Endothelial cell of umbilical vein (primary cell): ENCODE measurements at regions not wholly inside any gene's neighbourhood (a gene's known extent, or its start where the extent isn't known, plus 50 kb on each side); places are given as distances from the start of the nearest gene placed in this dataset.
"Not testable (repeated sequence)": the region's sequence is repeated elsewhere in the genome, so short reads cannot be mapped to it uniquely, and the experiment has no call there.

Source experiments
- BruUV-seq: library from RNA; stranded (reverse); fragments of 400-500 nt; replicated peaks from 2 replicates; lab custom pipeline; 2021; lab: Mats Ljungman, UMichigan
- CTCF ChIA-PET: fragments of 300-600, 350-600 bp; sonication (Branson Sonifier 250); formaldehyde crosslinking; loops from one replicate; lab custom pipeline; 2021; ENCODE audit warnings: antibody characterized with exemption, inconsistent platforms; lab: Charles Lee
- POLR2A ChIA-PET: fragments of 300-600, 350-600 bp; sonication (Branson Sonifier 250); formaldehyde crosslinking; loops from one replicate; lab custom pipeline; 2021; ENCODE audit warnings: antibody characterized with exemption, inconsistent platforms; lab: Charles Lee
- DNase-seq: peaks from one replicate; pipeline ENCODE4 v3.0.0-alpha.2; 2011; ENCODE audit warnings: low read depth, low spot score
- FAIRE-seq: peaks from 2 replicates; lab custom pipeline; 2011; peaks lifted over from hg19 to GRCh38; lab: Jason Lieb, UNC
- H2AFZ ChIP-seq: 2 replicates; pipeline ENCODE4 v1.6.0; 2012; ENCODE audit warnings: low read depth, low read length, control low read depth, inconsistent platforms
- H3K27ac ChIP-seq: 2 replicates; pipeline ENCODE4 v1.5.1; 2011; ENCODE audit warnings: low read depth, mild to moderate bottlenecking, control low read depth, low read length, moderate library complexity; ENCODE audit not compliant: insufficient read depth
- H3K27me3 ChIP-seq, 2 experiments: 2 replicates each; pipeline versions ENCODE4 v1.6.0 to v1.6.1; 2011; ENCODE audit warnings: low read length in 2 of 2, mixed read lengths in 1 of 2; ENCODE audit not compliant: control insufficient read depth in 2 of 2, insufficient read depth in 2 of 2
- H3K36me3 ChIP-seq, 2 experiments: 2 replicates in 1 of 2; 3 replicates in 1 of 2; pipeline ENCODE4 v1.5.1; 2011; ENCODE audit warnings: low read length in 2 of 2, mild to moderate bottlenecking in 1 of 2, moderate library complexity in 1 of 2; ENCODE audit not compliant: control insufficient read depth in 2 of 2, insufficient read depth in 2 of 2; ENCODE audit errors: extremely low read depth in 1 of 2
- H3K4me1 ChIP-seq: 3 replicates; pipeline ENCODE4 v1.5.1; 2011; ENCODE audit warnings: mild to moderate bottlenecking, low read length; ENCODE audit not compliant: control insufficient read depth, insufficient read depth; ENCODE audit errors: extremely low read depth
- H3K4me2 ChIP-seq: 2 replicates; pipeline ENCODE4 v1.6.1; 2011; ENCODE audit warnings: low read length, control low read depth, mixed read lengths; ENCODE audit not compliant: insufficient read depth
- H3K4me3 ChIP-seq, 3 experiments: fragments of 200-600 bp in 1 of 3; sonication (generic), shearing (Covaris generic) in 1 of 3; replicated peaks in 1 of 3; 2 replicates each; pipeline ENCODE4 v1.5.1; 2011 to 2016; ENCODE audit warnings: control low read depth in 3 of 3, low read length in 3 of 3, mild to moderate bottlenecking in 2 of 3, inconsistent platforms in 1 of 3, low read depth in 1 of 3, moderate library complexity in 1 of 3; ENCODE audit not compliant: insufficient read depth in 1 of 3
- H3K79me2 ChIP-seq: 2 replicates; pipeline ENCODE4 v1.6.0; 2012; ENCODE audit warnings: low read length, inconsistent platforms; ENCODE audit not compliant: control insufficient read depth, insufficient read depth
- H3K9ac ChIP-seq: replicated peaks from 2 replicates; pipeline ENCODE3; 2011; ENCODE audit warnings: low read length, control low read depth; ENCODE audit not compliant: insufficient read depth; ENCODE audit errors: extremely low read depth
- H3K9me1 ChIP-seq: replicated peaks from 3 replicates; pipeline ENCODE4 v1.6.0; 2011; ENCODE audit warnings: mild to moderate bottlenecking, low read length; ENCODE audit not compliant: control insufficient read depth, insufficient read depth; ENCODE audit errors: extremely low read depth
- H3K9me3 ChIP-seq: replicated peaks from 2 replicates; pipeline ENCODE4 v1.5.1; 2012; ENCODE audit warnings: low read length, inconsistent platforms; ENCODE audit not compliant: control insufficient read depth, insufficient read depth
- H4K20me1 ChIP-seq: replicated peaks from 2 replicates; pipeline ENCODE3; 2011; ENCODE audit warnings: mild to moderate bottlenecking, low read length; ENCODE audit not compliant: control insufficient read depth, insufficient read depth; ENCODE audit errors: extremely low read depth
- EZH2 ChIP-seq: IDR thresholded peaks from 2 replicates; pipeline ENCODE4 v1.6.1; 2012; ENCODE audit warnings: borderline replicate concordance, low read depth, mild to moderate bottlenecking, moderate library complexity, low read length, inconsistent platforms; ENCODE audit not compliant: severe bottlenecking
- FOS ChIP-seq: IDR thresholded peaks from 2 replicates; pipeline ENCODE4 v1.6.1; 2011; ENCODE audit warnings: mild to moderate bottlenecking, low read length, moderate library complexity, borderline replicate concordance; ENCODE audit not compliant: insufficient read depth
- GATA2 ChIP-seq: IDR thresholded peaks from 2 replicates; pipeline ENCODE4 v1.7.0; 2011; ENCODE audit warnings: low read depth, mild to moderate bottlenecking, moderate library complexity, mixed read lengths, low read length; ENCODE audit not compliant: insufficient read length, insufficient read depth
- JUN ChIP-seq: IDR thresholded peaks from 2 replicates; pipeline ENCODE4 v1.6.1; 2011; ENCODE audit warnings: borderline replicate concordance, low read depth; ENCODE audit not compliant: insufficient read length, insufficient read depth
- MAX ChIP-seq: IDR thresholded peaks from 2 replicates; pipeline ENCODE4 v1.6.1; 2011; ENCODE audit not compliant: insufficient read depth, insufficient read length
- MYC ChIP-seq: IDR thresholded peaks from one replicate; pipeline ENCODE4 v1.6.1; 2011; ENCODE audit warnings: mild to moderate bottlenecking, low read depth, low read length
- POLR2A ChIP-seq: IDR thresholded peaks from 2 replicates; pipeline ENCODE4 v1.6.1; 2012; ENCODE audit warnings: low read depth, mild to moderate bottlenecking, control low read depth, low read length
- POLR2AphosphoS5 ChIP-seq: IDR thresholded peaks from 2 replicates; pipeline ENCODE4 v1.6.1; 2012; ENCODE audit warnings: low read depth, mild to moderate bottlenecking, control low read depth, low read length, moderate library complexity; ENCODE audit not compliant: insufficient read depth
- dilution Hi-C: fragments of 300-500 bp; cut with MboI; formaldehyde crosslinking; loops from one replicate; pipeline ENCODE4 v1.15.0; 2019; ENCODE audit warnings: low sequenced_read_pairs; ENCODE audit not compliant: extremely low pct_ligation_motif_present
- intact Hi-C: fragments of 100-400 bp; cut with micrococcal nuclease; formaldehyde crosslinking; loops from one replicate; pipeline ENCODE4 v1.10.0; 2022
- TF ChIP-seq, protein P1 (sequence below), 2 donors: IDR thresholded peaks; 1 replicate in 1 of 2; 2 replicates in 1 of 2; pipeline ENCODE4 v1.5.1; 2011; ENCODE audit warnings: low read length in 2 of 2, mild to moderate bottlenecking in 2 of 2, moderate library complexity in 2 of 2, control low read depth in 1 of 2, inconsistent platforms in 1 of 2, low read depth in 1 of 2; ENCODE audit not compliant: insufficient read depth in 1 of 2; ENCODE audit errors: extremely low read depth in 1 of 2

DNA sequence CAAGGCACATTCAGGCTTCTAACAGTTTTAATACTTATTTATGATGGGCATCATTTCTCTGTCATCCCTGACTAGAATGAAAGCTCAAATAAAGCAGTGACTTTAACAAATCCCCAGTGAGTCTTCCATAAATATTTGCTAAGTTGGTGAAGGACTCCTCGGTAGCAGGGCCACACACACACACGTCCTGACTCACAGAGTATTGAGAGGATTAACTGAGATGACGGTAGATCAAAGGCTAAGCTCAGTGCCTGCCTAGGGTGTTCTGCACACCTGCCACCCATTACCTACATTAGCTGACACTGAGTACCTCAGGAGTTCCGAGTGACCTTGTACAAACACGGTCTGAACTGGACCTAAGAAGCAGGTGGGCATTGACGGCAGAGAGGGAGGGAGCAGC lies 197.3 kb upstream of the SFSWAP start:
- no peak overlapping the region for H3K27ac ChIP-seq
- FAIRE-seq (no peak), DNase-seq (no peak)
- intact Hi-C loops (no loop called here), dilution Hi-C loops (no loop called here)
- no peaks in the 10 kb centered on the region for H3K27me3 ChIP-seq
- H3K9ac ChIP-seq, result no peak overlapping the region
- no peaks in the 10 kb centered on the region for H3K9me3 ChIP-seq
- H4K20me1 ChIP-seq, result no peaks in the 10 kb centered on the region
- H3K4me2 ChIP-seq, result no peak overlapping the region
- no peak overlapping the region for H3K4me3 ChIP-seq
- TF ChIP-seq, protein P1, sequence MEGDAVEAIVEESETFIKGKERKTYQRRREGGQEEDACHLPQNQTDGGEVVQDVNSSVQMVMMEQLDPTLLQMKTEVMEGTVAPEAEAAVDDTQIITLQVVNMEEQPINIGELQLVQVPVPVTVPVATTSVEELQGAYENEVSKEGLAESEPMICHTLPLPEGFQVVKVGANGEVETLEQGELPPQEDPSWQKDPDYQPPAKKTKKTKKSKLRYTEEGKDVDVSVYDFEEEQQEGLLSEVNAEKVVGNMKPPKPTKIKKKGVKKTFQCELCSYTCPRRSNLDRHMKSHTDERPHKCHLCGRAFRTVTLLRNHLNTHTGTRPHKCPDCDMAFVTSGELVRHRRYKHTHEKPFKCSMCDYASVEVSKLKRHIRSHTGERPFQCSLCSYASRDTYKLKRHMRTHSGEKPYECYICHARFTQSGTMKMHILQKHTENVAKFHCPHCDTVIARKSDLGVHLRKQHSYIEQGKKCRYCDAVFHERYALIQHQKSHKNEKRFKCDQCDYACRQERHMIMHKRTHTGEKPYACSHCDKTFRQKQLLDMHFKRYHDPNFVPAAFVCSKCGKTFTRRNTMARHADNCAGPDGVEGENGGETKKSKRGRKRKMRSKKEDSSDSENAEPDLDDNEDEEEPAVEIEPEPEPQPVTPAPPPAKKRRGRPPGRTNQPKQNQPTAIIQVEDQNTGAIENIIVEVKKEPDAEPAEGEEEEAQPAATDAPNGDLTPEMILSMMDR (IDR thresholded peaks at IDR 0.05; ENCODE audit: extremely low read depth in 1 of 2, insufficient read depth in 1 of 2, low read depth in 1 of 2, low read length in 2 of 2), result no peak
- TF ChIP-seq MAX (no peak), POLR2AphosphoS5 (no peak), EZH2 (no peak), MYC (no peak), JUN (no peak), GATA2 (no peak), FOS (no peak), POLR2A (no peak)
- peaks cover 8% of the 10 kb centered on the region for H3K4me1 ChIP-seq
- CTCF ChIA-PET, result no interaction called here
- H3K9me1 ChIP-seq, result no peaks in the 10 kb centered on the region
- BruUV-seq, result no TSS peak
- POLR2A ChIA-PET, result no interaction called here
- no peaks in the 10 kb centered on the region for H3K36me3 ChIP-seq
- no peak overlapping the region for H2AFZ ChIP-seq
- no peaks in the 10 kb centered on the region for H3K79me2 ChIP-seq

- FAIRE-seq, DNase-seq, CTCF ChIA-PET, intact Hi-C loops, H2AFZ ChIP-seq, H3K79me2 ChIP-seq, H3K4me3 ChIP-seq, H3K27me3 ChIP-seq, dilution Hi-C loops, H3K4me2 ChIP-seq, H3K36me3 ChIP-seq, H4K20me1 ChIP-seq, BruUV-seq, H3K27ac ChIP-seq, H3K9me3 ChIP-seq, H3K4me1 ChIP-seq, H3K9me1 ChIP-seq, H3K9ac ChIP-seq, POLR2A ChIA-PET: not testable (repeated sequence)
Measured at GRCh38 chr12:131520553-131520952, 190.3 kb upstream of the SFSWAP start.
